NCI-H69 (cell line): ENCODE measurements at regions not wholly inside any gene's neighbourhood (a gene's known extent, or its start where the extent isn't known, plus 50 kb on each side); places are given as distances from the start of the nearest gene placed in this dataset.
A peak's percentile ranks its signal among the peaks of the same experiment; 100 is the strongest.

Experiments
- DNase-seq: peaks from one replicate; lab custom pipeline; 2025; lab: John Stamatoyannopoulos, UW

DNA sequence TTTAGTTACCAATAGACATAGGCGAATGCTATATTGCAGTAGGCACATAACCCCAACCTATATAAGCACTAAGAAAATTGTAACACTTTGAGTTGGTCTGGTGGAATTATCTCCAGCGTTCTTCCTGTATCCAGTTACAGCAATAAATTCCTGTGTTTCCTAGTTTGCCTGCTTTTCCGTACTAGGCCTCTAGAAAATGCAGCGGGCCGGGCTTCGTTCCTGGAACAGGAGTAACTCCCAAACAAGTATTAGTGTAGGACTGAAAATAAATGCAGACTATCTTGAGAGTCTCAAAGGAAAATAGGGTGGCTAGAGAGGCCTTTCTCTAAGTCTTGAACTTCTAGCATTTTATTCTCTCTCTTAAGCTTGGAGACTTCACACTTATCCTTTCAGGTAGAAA, 159.8 kb downstream of the OR13H1 start:
- DNase-seq, result no peak

DNA sequence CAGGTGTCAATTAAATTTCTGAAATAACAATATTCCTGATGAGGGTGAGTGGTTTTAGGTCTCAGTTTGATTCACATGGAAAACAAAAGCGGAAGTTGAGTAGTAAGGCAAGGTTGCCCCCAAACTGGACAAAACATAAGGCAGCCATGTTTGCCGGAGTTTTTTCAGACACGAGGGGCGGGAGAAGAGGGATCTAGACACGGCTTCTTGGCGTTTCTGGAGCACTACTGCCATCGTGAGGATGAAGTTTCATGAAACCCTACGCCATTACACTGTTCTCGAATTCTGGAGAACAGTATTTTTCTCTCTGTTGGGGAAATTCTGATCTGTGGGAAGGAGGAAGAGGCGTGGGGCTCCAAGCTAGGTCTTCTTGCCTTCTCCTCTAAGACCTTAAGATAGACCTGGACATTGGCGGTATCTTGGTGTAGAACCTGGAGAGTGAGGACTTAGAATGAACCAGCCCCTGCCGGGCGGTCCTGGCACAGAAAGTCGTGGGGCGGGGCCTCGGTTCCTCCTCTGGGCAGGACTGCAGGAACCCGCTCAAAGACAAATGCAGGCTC, 160.3 kb downstream of the OR13H1 start:
- DNase-seq, result peak; percentile 92

DNA sequence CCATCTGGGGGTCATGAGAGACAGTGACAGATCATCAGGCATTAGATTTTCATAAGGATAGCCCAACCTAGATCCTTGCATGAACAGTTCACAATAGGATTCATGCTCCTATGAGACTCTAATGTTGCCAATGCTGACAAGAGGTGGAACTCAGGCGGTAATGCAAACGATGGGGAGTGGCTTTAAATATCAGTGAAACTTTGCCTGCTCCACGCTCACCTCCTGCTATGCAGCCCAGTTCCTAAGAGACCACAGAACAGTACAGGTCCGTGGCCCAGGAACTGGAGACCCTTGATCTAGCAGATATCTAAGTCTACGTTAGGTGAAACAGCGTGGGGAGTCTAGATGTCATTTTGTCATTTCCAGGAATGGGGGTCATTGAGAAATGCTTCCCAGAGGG, 165.7 kb downstream of the OR13H1 start:
- DNase-seq, result no peak

DNA sequence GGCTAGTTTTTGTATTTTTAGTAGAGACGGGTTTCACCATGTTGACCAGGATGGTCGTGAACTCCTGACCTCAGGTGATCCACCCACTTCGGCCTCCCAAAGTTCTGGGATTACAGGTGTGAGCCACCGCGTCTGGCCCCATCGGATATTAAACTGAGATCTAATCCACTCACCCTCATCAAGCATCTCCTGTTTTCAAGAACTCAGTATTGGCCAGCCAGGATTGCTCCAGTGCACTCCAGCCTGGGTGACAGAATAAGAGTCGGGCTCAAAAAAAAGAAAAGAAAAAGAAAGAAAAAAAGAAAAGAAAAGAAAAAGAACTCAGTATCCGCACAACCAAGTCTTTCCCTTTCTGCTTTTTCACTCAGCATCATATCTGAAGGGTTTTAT, 167.6 kb downstream of the OR13H1 start:
- DNase-seq, result no peak

DNA sequence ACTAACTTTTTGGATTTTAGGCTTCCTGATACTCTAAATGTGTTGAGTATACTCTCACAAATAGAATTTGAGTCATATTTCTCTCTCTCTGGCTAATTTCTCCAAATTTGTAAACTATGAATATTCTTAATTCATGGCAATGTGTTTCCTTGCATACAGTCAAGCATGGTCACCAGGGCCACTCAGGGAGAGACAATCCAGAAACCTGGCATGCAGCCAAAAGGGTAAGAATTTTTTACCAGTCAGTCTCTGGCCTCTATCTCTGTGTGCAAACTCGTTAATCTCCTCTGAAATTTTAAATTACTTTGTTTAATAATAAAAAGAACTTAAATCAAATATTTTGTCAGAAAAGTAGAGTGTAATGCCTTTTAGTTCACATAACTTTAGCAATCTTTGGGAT, 179.8 kb downstream of the OR13H1 start:
- no peak for DNase-seq

DNA sequence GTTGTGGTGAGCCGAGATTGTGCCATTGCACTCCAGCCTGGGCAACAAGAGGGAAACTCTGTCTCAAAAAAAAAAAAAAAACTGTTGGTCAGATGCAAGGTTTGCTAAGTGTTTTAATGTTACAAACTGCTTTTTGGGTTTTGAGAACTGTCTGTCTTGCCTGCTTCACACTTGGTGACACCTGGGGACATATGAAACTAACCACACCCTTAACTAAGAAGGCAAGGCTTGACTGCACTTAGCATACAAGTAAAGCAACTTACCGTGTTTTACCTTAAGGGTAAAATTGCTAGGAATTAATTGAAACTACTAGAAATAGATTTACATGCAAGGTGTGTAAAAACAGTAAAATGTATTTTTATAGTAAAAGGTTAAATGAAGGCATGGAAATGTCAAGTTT, 180.4 kb downstream of the OR13H1 start:
- DNase-seq, result no peak

DNA sequence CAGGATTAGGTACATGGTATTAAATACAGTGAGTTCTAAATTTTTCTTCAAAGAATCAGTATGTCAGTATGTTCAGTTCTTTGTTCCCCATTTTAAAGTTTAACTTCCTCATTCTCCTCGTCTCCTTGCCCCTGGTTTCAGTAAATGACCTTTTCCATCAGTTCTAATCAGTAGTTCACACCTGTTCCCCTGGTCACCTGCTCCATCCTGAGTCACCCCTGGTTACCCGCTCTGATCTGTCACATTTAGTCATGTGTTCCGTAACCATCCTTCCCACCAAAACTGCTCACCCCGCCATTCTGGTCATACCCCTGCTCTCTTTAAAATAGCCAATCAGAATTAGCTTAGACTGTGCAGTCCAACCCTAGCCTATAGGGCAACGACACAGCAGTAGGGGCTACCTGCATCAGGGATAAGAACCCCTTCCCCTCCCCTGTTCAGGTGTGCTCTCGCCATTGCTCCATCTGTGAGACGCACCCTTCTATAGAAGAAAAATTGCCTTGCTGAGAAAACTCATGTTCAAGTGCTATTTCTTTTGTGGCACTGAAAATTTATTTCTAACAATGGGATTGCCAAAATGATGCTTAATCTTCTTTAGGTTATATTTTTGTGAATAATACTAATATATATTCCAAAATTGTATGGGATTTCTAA, 181.3 kb downstream of the OR13H1 start:
- DNase-seq, result no peak

DNA sequence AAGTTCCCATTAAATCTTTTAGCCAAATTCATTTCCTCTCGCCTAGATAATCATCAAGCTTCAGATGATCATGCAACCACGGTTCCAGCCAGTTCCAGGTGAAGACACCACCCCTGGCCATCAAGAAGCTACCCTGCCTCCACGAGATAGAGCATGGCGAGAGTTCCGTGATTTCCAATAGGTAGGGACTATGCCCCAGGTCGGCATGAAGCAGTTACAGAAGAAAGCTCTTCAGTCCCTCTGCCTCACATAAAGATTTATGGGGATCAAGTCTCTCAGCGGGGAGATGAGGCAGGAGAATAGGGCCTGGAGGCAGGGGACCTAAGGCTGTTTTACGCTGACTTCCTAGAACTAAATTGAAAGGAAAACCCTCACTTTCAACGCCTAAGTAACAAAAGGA, 183.9 kb downstream of the OR13H1 start:
- DNase-seq, result no peak

DNA sequence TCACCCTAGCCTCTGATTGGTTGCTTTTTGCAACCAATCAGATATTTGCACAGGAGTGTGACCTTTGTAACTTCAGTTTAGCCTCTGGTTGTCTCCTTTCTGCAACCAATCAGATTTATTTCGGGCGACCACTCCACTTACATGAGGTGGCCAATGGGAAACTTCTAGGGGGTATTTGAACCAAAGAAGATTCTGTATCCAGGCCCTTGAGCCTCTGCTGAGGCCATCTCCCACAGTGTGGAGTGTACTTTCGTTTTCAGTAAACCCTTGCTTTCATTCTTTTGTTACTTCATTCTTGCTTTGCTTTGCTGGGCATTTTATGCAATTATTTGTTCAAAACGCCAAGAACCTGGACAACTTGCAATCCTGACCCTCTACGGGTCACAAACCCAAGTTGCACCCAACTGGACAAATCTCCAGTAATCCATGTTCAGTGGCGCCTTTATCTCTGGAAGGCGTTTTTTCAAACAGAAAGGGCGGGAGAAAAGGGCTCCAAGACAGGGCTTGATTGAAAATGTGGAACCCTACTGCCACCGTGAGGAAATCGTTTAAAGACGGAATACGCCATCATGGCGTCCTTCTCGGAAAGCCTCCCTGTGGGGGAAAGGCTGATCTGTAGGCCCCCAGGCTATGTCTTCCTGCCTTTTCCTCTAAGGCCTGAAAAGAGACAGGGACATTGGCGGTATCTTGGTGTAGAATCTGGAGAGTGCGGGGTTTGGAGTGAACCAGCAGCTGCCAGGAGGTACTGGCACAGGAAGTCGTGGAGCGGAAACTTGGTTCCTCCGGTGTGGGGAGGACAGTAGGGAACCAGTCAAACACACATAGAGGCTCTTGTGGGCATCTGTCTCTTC, 184.6 kb downstream of the OR13H1 start:
- DNase-seq, result peak; percentile 6

DNA sequence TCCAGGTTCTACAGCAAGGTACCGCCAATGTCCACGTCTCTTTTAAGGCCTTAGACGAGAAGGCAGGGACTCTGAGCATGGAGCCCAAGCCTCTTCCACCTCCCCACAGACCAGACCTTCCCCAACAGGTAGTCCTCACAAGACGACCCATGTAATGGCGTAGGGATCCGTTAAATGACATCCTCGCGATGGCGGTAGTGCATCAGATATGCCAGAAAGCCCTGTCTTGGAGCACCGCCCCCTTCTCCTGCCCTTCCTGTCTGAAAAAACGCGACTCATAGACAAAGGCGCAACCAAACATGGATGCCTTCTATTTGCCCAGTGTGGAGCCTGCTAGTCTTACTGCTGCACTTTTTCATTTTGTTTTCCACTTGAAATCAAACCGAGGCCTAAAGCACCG, 185.4 kb downstream of the OR13H1 start:
- DNase-seq, result no peak

DNA sequence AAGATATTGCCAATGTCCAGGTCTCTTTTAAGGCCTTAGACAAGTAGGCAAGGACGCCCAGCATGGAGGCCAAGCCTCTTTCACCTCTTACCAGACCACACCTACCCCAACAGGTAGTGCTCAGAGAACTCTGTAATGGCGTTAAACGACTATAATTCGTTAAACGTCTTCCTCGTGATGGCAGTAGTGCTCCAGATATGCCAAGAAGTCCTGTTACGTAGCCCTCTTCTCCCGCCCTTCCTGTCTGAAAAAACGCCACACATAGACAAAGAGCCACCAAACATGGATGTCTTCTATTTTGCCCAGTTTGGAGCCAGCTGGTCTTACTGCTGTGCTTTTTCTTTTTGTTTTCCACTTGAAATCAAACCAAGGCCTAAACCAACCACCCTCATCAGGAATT, 190.7 kb downstream of the OR13H1 start:
- peak; percentile 1 for DNase-seq

DNA sequence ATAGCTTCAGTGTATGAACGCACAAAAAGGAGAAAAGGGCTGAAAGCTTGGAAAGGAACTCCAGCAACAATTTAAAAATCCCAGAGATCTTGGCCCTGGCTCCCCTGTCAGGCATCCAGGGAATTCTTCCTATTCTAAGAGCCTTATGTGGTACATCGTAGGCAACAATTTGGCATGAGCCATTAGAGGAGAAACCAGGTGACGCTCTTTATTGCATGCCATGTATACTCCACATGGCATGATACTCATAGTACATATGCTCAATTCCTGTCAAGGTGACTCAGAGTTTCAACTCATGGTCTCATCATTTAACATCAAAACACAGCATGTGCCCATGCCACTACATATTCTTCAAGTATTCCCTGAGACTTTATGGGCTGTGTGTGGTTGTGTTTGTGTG, 191.3 kb downstream of the OR13H1 start:
- no peak for DNase-seq

DNA sequence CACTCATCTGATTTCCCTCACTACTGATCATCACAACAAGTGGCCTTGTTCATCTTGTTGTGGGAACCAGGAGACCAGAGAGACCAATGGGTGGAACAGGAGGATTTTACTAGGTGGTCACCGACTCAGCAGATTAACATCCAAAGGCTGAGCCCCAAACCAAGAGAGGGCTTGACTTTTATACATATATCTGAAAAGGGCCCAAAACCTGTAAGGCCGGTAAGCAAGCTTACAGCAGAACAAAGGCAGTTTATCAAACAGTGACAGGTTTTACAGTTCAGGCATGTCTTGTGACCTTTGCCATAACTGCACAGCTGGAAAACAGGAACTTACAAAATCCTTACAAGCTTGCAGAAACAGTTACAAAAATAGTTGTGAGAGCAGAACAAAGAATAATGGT, 195.9 kb downstream of the OR13H1 start:
- no peak for DNase-seq

DNA sequence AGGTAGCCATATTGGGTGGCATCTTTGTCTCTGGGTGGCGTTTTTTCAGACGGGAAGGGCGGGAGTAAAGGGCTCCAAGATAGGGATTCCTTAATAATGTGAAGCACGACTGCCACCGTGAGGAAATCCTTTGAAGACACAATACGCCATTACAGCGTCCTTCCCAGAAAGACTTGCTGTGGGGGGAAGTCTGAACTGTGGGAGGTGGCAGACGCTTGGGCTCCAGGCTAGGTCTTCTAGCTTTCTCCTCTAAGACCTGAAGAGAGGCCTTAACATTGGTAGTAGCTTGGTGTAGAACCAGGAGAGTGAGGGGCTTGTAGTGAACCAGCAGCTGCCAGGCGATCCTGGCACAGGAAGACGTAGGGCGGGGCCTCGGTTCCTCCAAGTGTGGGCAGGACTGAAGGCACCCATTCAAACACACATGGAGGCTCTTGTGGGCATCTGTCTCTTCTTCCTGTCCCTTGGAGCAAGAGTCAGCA, 197.3 kb downstream of the OR13H1 start:
- DNase-seq, result peak; percentile 19

DNA sequence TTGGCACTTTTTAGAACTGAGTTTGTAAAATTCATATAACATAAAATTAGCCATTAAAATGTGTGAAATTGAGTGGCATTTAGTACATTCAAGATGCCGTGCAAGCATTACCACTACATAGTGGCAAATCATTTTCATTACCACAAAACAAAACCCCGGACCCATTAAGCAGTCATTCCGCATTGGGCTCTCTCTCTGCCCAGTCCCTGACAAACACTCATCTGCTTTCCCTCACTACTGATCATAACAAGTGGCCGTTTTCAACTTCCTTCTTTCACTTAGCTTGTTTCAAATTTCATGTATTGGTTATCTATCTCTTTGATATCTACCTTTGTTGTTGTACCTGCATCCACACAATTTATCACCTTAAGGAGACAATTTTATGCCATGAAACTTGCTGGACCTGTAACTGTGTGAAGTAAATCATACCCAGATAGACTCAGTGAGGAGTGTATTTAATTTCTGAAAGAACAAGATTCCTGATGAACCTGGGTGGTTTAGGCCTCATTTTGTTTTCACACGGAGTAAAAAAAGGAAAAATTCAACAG, 202.1 kb downstream of the OR13H1 start:
- peak; percentile 39 for DNase-seq

DNA sequence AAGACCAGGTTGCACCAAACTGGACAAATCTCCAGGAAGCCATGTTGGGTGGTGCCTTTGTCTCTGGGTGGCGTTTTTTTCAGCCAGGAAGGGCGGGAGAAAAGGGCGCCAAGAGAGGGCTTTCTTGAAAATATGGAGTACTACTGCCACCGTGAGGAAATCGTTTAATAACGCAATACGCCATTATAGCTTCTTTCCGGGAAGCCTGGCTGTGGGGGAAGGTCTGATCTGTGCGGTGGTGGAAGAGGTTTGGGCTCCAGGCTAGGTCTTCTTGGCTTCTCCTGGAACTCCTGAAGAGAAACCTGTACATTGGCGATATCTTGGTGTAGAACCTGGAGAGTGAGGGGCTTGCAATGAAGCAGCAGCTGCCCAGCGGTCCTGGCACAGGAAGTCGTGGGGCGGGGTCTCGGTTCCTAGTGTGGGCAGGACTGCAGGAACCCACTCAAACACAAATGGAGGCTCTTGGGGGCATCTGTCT, 202.7 kb downstream of the OR13H1 start:
- DNase-seq, result peak; percentile 86

DNA sequence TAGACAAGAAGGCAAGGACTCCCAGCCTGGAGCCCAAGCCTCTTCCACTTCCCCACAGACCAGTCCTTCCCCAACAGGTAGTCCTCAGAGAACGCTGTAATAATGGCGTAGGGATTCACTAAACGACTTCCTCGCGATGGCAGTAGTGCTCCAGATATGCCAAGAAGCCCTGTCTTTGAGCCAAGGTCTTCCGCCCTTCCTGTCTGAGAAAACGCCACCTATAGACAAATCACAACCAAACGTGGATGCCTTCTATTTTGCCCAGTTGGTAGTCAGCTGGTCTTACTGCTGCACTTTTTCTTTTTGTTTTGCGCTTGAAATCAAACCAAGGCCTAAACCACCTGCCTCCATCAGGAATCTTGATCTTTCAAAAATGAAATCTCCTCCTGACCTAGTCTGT, 203.3 kb downstream of the OR13H1 start:
- DNase-seq, result peak; percentile 91

DNA sequence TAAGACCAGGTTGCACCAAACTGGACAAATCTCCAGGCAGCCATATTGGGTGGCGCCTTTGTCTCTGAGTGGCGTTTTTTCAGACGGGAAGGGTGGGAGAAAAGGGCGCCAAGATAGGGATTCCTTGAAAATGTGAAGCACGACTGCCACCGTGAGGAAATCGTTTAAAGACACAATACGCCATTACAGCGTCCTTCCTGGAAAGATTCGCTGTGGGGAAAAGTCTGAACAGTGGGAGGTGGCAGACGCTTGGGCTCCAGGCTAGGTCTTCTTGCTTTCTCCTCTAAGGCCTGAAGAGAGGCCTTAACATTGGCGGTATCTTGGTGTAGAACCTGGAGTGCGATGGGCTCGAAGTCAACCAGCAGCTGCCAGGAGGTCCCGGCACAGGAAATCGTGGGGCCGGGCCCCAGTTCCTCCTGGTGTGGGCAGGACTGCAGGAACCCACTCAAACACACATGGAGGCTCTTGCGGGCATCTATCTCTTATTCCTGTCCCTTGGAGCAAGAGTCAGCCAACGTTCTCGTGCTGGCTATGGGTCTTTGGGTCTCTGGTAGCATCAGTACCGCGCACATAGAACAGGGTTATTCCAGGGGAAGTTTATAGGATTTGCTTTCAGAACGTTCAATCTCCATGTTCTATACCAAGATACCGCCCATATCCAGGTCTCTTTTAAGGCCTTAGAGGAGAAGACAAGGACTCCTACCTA, 208.8 kb downstream of the OR13H1 start:
- peak; percentile 93 for DNase-seq

DNA sequence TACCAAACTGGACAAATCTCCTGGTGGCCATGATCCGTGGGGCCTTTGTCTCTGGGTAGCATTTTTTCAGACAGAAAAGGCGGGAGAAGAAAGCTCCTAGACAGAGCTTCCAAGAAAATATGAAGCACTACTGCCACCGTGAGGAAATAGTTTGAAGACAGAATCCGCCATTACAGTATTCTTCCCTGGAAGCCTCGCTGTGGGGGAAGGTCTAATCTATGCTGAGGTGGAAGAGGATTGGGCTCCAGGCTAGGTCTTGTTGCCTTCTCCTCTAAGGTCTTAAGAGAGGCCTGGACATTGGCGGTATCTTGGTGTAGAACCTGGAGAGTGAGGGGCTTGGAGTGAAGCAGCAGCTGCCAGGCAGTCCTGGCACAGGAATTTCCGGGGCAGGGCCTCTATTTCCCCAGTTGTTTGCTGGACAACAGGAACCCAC, 218.9 kb downstream of the OR13H1 start:
- peak; percentile 58 for DNase-seq

DNA sequence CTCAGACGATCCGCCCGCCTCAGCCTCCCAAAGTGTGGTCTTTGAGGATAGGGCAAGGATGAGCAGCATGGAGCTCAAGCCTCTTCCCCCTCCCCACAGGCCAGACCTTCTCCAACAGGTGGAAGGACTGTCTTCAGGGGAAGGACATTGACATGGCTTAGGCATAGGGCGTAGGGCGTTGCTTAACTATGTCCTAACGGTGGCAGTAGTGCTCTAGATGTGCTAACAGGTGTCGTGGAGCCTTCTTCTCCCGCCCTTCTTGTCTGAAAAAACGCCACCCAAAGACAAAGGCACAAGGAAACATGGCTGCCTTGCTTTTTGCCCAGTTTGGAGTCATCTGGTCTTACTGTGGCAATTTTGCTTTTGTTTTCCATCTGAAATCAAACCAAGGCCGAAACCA, 219.8 kb downstream of the OR13H1 start:
- peak; percentile 48 for DNase-seq

DNA sequence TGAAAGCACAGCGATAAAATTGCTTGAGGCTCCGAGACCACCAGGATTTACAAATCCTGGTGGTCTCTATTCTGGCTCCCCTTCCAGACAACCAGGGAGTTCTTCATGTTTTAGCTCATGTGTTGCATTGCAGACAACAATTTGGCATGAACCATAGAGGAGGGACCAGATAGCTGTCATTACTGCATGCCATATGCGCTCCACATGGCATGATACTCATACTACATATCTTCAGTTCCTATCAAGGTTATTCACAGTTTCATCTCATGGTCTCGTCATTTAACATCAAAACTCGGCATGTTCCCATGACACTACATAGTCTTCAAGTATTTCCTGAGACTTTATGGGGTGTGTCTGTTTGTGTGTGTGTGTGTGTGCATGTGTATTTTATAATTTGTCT, 220.3 kb downstream of the OR13H1 start:
- no peak for DNase-seq
